ENCODE measurements at regions not wholly inside any gene's neighbourhood (a gene's known extent, or its start where the extent isn't known, plus 50 kb on each side); places are given as distances from the start of the nearest gene placed in this dataset.

DNA sequence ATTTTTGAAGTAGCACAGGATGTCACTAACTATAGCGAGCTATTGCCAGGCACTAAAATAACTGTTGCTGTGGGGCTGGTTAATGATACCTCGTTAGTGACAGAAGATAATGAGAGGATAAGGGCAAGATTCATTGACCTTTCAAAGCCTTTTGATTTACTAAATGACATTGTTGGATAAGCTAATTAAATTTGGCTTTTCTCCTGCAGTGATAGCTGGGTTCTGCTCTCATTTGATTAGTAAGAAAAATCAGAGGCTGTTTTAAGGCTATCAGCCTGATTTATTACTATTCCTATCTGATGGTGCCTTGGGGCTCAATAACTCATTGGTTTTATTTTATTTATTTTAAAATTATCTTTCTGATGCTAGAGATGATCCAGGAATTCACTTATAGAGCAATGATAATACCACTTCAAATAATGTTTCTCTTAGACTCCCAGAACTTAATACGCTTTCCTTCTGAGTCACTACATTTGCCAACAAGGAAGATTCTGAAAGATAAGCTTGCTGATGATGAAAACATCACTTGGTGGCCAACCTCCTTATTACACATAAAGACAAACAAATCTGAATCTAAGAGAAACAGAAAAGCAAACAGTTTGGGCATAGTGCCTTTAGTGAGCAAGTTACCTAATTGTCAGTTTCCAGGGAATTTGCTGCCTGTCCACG, 501.3 kb upstream of the ARGLU1 start:
- no peak for DNase-seq

DNA sequence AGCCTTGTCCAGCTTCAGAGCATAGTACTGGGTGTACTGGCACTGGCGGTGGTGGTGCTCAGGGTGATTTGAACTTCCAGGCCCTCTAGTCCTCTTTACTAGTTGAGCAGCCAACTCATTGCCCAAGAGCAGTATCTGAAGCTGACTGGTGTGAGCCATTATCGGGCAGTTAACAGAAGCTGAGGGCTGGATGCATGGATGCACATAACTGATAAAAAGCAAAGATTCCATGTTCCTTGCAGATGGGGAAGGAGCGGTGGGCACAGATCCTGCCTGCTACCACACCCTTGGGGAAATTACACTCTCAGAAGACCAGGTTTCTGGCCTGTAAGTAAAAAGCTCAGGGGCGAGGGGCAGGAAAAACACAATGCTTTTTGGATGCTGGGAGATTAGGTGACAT, 499.4 kb upstream of the ARGLU1 start:
- no peak for DNase-seq

DNA sequence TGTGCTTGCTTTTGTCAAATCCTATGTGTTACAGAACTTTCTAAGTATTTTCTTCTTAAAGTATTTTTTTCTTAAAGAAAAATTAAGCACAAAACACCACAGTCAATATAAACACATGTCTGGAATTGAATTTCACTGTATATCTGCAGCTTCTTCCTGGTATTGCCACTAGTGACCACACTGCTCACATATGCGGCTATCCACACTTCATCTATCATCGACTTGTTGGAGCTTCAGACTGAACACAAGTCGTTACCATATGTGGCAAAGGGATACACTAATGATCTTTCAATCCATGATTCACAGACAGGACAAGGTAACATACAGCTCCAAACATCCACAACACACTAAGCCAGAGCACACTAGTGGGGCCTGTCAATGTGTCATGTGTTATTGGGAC, 498.4 kb upstream of the ARGLU1 start:
- DNase-seq: no peak

DNA sequence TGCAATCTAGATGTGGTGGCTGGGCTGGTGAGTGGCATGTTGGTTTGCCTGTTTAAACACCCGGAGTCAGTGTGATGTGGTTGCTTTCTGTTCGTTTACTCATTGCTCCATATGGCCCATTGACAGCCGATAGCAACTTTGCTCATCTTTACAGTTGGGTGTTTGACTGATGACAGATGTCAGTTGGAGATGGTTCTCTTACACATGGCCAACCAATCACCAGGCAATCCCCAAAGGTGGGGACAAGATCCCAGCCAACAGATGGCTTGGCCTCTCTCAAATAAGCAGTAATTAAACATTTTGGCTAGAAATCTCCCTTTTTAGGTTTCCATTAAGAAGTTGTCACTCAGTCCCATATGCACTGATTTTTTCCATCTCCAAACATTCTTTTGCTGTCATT, 497.1 kb upstream of the ARGLU1 start:
- DNase-seq: no peak

DNA sequence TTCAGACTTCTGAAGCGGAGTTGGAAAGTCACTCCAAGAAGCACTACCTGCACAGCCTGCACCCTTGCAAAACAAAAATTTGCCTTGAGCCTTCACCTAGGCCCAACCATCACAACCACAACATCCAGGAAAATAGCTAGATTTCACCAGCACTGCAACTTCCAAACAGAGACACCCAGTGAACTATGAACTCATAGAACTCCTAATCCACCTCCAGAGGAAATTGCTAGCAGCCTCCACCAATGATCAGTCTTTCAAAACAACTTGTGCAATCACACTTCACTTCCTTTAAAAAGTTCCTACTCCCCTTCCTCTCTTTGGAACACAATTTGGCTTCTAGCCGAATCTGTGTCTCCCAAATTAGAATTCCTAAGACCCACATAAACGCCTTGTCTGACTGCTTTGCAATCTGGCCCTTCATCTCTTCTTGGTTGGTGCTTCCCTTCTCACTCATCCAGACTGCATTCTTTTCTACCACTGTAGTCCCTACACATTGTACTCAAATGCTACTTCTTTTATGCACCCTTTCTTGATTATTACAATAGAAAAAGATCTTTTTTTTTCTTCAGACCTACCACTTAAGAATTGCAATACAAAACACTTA, 489.2 kb upstream of the ARGLU1 start:
- DNase-seq: no peak

DNA sequence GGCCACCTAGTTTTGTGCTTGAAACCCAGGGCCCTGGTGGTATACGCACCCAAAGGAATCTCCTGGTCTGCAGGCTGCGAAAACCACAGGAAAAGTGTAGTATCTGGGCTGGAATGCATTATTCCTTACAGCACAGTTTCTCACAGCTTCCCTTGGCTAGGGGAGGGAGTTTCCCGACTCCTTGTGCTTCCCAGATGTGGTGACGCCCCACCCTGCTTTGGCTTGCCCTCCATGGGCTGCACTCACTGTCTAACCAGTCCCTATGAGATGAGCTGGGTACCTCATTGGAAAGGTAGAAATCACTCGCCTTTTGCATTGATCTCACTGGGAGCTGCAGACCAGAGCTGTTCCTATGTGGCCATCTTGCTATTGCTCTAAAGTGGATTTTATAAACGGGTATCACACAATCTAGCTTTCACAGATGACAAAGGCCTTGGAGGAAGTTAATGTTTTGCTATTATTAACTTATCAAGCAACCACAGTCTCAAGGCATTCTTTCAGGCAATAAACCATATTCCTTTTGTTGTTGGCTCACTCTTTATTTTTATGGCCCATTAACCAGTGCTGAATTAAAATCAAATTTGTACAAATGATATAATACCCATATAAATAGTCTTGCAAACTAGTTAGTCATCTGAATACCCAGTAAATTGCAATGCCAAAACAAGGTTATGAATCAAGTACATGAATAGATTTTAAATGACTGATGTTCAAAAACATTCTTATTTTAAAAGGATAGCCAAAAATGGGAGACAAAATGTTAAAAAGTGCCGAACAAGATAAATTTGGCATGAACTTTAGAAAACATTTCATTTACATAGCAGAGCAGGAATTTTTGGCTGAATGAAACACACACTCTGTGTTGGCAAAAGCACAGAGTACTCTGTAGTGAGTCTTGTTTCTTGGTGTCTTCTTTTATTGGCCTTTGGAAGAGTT, 475.4 kb upstream of the ARGLU1 start:
- DNase-seq: no peak

DNA sequence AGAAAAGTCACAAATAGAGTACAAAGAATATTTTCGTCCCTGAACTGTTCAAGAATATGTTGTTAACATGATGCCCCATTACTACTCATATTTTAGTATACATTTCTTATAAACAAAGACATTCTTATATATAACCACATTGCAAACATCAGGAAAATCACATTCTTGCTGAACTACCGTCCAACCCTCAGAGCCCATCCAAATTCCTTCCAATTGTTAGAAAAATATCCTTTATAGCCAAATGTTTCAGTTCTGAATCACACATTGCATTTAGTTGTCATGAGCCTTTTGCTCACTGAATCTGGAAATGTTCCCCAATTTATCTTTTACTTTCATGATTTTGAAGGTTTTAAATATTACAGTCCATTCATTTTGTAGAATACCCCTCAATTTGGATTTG, 467.8 kb upstream of the ARGLU1 start:
- DNase-seq: no peak

DNA sequence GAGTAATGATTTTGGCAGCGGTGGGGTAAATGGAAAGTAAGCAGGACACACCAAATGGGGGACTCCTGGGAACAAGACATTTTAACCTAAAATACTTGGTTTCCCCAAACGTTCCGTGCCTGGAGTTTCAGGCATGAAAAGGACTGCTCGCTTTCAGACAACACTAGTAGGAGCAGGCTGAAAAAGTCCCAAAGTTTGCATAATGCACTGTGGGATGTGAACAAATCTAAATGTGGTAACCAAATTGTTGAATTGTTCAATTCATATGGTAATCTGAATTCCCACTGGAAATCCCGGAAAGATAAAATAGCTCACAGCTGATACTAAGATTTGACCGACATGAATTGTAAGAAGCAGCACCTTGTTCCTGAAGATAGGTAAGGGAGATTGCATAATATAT, 467.2 kb upstream of the ARGLU1 start:
- DNase-seq: no peak

DNA sequence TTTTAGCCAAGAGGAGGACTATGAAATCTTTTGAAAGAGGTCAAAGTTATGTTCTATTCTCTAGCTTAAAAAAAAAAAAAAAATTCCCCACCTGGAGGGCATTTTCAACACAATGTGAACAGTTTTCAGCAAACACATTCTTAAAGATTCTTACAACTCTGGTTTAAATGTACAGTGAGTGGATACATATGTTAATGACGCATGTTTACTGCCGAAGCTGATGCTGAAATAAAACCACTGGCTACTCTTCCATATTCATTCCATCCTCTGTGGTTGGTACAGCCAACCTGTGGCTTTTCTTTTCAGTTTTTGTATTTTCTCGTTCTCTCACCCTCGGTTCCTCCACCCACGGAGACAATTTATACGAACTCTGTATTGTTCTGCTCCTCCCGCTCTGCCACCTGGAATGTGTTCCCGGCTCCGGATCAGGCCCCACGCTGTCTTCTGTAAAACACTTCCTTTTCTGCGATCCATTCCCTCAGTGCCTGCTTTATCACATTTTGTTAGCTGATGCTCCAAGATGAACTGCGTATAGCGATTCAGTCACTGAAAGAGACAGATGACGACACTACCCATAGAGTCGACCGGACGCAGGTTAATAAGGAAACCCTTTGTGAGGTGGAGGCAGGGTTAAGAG, 466.4 kb upstream of the ARGLU1 start:
- DNase-seq: no peak

DNA sequence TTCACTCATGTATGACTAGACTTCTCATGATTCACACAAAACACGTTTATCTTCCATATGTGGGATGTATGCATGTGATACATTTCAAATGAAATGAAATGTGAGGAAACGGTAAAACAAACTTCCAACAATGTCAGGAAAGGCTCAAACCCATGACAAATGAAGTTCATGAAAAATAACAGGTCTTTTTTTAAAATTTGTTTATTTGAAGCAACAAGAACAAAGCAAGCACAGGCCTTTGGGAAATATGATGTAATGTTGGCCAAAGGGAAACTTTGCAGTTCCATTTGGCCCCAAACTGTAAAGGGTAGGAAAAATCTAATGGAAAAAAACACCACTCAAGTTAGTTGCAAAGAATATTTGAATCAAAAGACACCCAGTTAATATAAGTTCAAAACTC, 463.8 kb upstream of the ARGLU1 start:
- no peak for DNase-seq

DNA sequence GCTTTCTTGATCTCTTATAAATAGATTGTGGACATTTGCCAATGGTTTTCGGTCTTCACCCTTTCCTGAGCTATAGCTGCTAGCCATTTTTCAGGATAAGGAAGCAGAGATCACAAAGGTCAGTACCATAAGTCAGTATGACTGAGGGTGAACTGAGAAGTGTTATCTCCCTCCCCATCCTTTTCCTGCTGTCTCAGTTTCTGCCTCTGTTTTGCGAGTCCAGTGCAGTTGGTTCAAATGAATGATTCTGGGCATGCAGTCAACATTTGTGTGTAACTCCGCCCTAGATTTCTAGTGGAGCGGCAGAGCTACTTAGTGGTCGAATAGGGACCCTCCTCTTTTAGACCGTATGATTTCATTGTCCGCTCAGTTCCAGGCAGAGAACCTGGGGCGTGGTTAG, 460.8 kb upstream of the ARGLU1 start:
- no peak for DNase-seq

DNA sequence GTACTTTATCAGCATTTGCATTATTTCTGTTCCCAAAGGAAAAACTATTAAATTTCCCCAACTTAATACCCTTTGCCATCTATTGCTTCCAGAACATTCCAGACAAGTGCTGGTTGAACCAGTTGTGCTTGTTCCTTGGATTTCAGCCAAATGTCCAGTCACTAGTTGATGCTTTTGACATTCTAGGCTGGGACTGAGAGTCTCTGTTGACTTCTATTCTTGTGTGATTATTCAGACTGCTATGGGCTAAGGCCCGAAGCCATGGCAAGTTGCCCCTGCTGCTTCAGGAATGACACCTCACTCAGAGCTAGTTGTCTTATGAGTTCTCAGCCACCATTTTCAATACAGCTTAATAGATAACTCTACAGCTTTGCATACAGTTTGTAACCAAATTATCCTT, 458.1 kb upstream of the ARGLU1 start:
- DNase-seq: no peak

DNA sequence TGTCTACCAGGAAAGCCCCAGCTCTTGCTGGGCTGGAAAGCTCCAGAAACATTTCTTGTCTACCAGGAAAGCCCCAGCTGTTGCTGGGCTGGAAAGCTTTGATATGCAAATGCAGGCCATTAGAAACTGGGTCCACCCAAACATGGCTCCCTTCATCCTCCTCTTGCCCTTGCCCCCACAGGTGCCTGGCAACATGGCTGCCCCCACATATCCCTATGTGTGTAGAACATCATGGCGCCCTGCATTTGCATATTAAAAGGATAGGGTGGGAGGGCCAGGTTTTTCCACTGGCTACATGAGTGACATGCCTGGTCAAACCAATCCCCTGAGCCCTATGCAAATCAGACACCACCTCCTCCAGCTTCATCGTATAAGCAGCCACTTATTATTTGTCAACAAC, 455.4 kb upstream of the ARGLU1 start:
- no peak for DNase-seq

DNA sequence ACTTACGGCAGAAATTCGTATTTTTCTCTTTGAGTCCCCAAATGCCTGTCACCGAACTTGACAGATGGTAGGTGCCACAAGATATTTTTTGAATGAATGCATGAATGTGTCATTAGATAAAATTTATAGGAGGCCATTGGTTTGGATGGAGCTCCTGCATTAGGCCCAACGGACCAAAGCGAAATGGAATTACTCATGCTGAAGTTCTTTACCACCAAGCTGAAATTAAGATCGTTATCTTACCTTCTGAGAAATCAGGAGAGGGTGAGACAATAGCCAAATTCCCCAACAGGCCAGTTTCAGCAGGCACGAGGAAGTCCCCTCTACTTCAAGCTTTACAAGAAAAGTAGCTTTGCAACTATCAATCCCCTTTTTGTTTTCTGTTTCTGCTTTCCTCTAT, 452.5 kb upstream of the ARGLU1 start:
- no peak for DNase-seq

DNA sequence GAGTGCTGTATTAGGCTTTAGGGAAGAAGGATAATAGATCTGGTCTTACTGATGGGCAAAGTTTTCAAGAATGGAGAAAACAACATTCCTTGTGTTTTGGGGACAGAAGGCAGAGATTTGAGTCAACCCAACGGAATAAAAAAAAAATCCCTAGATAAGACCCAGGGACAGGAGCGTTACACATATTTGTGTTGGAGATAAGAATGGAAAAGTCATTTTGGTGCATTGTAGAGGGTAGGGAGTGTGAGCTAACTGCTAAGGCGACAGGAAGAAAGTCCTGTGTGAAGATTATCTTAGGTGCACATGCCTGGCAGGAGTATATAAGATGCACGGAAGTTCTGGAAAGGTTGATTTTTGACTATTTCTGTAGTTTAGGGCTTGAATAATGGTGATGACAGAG, 450.3 kb upstream of the ARGLU1 start:
- DNase-seq: no peak

DNA sequence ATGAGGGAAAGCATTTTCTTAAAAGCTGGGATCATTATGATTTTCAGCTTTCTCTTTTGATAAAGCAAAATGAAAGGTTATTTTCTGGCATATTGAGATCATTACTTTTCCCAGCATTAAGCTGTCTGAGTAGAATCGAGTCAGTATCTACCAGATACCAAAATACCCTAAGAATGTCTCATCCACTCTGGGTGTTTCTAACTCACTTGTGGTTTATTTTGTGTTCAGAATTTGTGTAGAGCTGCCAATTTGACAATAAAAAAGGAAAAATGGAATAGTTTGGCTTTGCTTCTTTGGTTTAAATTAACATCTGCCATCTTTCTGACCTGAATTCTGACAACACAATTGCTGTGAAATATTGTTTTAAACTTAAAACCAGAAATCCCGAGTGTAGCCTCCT, 438.7 kb upstream of the ARGLU1 start:
- DNase-seq: no peak

DNA sequence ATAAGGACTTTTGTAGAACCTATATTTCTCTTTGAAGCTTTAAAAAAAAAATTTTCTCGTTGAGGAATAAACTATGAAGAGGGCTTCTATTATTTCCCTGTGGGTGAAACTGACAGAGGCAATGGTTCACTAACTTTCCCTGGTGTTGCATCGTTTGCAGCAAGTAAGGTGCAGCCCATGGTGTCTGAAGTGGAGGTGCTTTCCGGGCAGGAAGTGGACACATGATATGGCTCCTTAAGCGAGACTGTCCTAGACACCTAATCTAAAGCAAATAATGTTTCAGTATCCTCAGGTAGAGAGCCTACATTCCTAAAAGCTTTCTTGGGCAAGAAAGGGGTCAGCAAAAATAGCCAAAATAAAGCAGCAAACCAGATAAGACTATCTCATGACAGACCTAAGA, 437.6 kb upstream of the ARGLU1 start:
- DNase-seq: no peak

DNA sequence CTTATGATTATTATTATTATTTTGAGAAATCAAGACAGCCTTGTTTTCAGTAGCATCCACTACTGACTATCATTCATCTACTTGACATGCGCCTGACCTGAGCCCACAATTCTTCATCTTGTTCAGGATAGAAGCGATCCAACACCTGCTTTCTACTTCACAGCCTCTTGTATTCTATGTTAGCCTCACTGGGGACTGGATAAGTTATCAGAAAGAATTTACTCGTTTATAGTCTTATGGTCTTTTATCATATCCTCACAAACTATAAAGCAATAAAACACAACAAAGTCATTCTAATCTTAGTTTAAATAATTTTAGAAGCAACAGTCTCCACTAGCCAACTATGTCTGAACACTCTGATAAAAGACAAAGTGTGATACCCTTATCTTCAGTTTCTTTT, 436.0 kb upstream of the ARGLU1 start:
- no peak for DNase-seq

DNA sequence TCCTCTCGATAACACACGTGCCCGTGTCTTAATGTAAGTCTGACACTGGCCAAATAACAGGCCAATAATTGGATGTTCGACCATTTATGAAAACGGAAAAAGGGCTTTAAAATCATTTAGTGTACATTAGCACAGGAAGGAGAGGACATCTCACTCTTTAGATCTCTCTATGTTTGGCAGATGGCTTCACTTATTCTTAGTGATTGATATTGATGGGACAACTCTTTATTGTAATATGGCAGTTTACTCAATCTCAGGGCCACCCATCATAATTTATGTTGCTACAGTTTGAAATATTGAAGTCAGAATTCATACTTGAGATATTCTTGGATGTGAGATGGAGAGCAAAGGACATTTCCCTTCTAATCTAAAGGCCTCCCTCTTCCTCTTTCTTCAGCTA, 430.7 kb upstream of the ARGLU1 start:
- no peak for DNase-seq

DNA sequence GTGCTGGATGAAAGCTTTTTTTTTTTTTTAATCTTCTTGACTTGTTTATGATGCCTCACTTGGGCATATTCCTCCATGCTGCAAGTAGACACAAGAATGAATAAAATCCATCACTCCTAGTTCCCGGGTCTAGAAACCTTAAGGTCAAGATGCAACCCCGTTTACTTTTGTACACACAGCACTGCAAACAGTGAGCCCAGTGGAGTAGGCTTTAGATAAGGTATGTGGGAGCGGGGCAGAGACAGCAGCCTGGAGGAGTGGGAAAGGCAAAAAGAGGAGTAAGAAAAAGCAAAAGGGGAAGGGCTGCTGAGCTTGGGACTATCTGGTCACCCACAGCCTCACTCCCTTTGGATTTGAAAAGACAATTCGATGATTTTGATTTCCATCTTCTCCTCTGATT, 429.8 kb upstream of the ARGLU1 start:
- DNase-seq: no peak

DNA sequence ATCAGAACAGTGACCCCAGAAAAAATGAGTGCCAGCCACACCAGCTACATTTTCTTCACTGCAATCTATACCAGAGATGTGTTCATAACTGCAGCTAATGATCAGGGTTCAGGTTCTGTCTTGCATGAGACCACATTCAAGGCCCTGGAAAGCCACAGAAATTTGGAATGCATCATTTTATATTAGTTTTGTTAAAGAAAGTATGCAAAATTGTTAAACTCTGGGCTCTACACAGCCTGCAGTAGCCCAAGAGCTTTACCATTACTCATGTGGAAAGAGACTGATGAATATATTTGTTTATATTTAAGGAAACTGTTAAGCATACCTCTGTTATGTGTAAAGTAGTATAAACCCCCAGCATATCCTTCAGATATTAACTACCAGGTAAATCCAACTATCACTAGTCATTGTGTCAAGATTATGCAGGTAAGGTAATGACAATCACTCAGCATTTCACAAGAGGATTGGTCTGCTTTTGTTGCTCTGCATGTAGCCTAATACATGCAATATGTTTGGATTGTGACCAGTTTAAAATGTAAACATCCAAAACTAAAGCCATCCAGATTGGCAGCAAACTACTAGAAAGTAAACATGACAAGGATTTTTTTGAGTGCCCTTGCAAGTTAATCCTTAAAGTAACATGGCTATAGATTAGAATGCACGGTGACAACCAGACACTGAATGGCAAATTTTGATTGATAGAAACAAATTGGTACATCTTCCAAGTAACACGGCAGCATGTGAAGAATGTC, 429.1 kb upstream of the ARGLU1 start:
- DNase-seq: no peak

DNA sequence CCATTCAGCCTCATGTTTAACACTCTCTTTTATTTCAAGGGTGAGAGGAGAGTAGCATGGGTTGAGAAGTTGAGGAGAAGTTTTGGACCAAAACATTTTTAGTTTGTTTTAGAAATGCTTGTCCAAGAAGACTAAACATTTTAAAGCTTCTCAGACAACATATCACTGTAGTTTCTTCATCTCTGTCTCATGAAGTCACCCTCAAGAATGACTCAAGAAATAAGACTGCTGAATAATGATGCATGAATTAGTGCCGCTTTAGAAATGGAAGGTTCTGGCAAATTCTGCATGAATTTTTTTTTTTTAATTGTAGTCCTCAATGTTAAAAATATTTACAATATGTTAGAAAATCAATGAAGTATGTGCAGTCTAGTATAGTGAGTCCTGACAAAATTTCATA, 422.7 kb upstream of the ARGLU1 start:
- DNase-seq: no peak

DNA sequence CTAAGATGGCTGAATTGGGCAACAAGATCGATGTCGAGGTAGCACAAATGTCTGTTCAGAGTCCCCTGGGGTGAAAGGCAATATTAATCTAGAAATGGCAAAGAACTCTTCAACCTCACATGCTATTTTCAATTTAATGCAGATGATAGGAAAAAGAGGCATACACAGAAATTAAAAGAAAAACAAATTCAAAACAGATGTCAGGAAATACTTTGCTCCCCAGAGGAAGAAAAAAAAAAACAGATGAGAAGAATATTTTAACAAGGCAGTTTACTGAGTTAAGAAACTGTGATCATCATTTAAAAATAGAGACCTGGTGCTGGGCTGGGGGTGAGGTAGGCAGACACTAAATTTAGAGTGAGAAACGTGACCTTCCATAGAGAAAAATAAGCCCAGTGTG, 421.9 kb upstream of the ARGLU1 start:
- DNase-seq: no peak
